B cell (primary cell): ENCODE measurements at regions not wholly inside any gene's neighbourhood (a gene's known extent, or its start where the extent isn't known, plus 50 kb on each side); places are given as distances from the start of the nearest gene placed in this dataset.

Source experiments
- ATAC-seq: fragments of 200-7000 bp; cut with Tn5 transposase; one replicate; pipeline ENCODE4 v1.10.0; 2021; ENCODE audit warnings: low read depth, mild to moderate bottlenecking, moderate number of reproducible peaks, moderate library complexity
- CTCF ChIA-PET: fragments of 350-600 bp; sonication (Branson Sonifier 250); formaldehyde crosslinking; loops from one replicate; lab custom pipeline; 2021; ENCODE audit warnings: antibody characterized with exemption, inconsistent platforms; lab: Charles Lee
- POLR2A ChIA-PET: fragments of 350-600 bp; sonication (Branson Sonifier 250); formaldehyde crosslinking; loops from one replicate; lab custom pipeline; 2021; ENCODE audit warnings: antibody characterized with exemption; lab: Charles Lee
- DNase-seq: peaks from one replicate; pipeline ENCODE4 v3.0.0; 2013
- H2AFZ ChIP-seq: 2 replicates; pipeline ENCODE4 v1.6.1; 2012; ENCODE audit warnings: mild to moderate bottlenecking, low read depth, low read length; ENCODE audit not compliant: insufficient read depth, poor library complexity, severe bottlenecking
- H3K27ac ChIP-seq, 2 donors: 1 replicate in 1 of 2; 2 replicates in 1 of 2; pipeline ENCODE4 v1.5.1; 2012 to 2013; ENCODE audit warnings: low read length in 2 of 2, mild to moderate bottlenecking in 2 of 2, moderate library complexity in 1 of 2
- H3K27me3 ChIP-seq, 4 experiments: fragments of 200-600 bp in 1 of 4; sonication (generic) in 1 of 4; replicated peaks in 1 of 4; 1 replicate in 2 of 4; 2 replicates in 2 of 4; pipeline versions ENCODE4 v1.6.1 to v1.7.0; 2013 to 2016; ENCODE audit warnings: low read length in 3 of 4, mild to moderate bottlenecking in 2 of 4, mixed read lengths in 1 of 4, moderate library complexity in 1 of 4; ENCODE audit not compliant: insufficient read depth in 4 of 4, control insufficient read depth in 3 of 4; ENCODE audit errors: control extremely low read depth in 1 of 4
- H3K36me3 ChIP-seq, 2 experiments: replicated peaks in 1 of 2; 1 replicate in 1 of 2; 2 replicates in 1 of 2; pipeline versions ENCODE4 v1.6.1 to v1.7.1; 2013; ENCODE audit warnings: low read length in 1 of 2; ENCODE audit not compliant: insufficient read depth in 2 of 2, control insufficient read depth in 1 of 2; ENCODE audit errors: control extremely low read depth in 1 of 2, extremely low read depth in 1 of 2
- H3K4me1 ChIP-seq, 2 donors: fragments of 200-600 bp in 1 of 2; sonication (generic) in 1 of 2; 1 replicate in 1 of 2; 2 replicates in 1 of 2; pipeline versions ENCODE4 v1.5.1 to v1.6.1; 2013 to 2017; ENCODE audit warnings: low read length in 2 of 2; ENCODE audit not compliant: control insufficient read depth in 2 of 2, insufficient read depth in 2 of 2
- H3K4me2 ChIP-seq: replicated peaks from 2 replicates; pipeline ENCODE3; 2012; ENCODE audit warnings: mild to moderate bottlenecking, low read depth, low read length; ENCODE audit not compliant: poor library complexity, severe bottlenecking
- H3K4me3 ChIP-seq, 5 experiments: fragments of 200-600 bp in 1 of 5; sonication (generic) in 1 of 5; 1 replicate in 3 of 5; 2 replicates in 2 of 5; pipeline versions ENCODE4 v1.5.1 to v1.7.0; 2011 to 2016; ENCODE audit warnings: low read length in 4 of 5, mild to moderate bottlenecking in 4 of 5, low read depth in 2 of 5, control low read depth in 1 of 5, moderate library complexity in 1 of 5; ENCODE audit not compliant: insufficient read depth in 1 of 5; ENCODE audit errors: control extremely low read depth in 1 of 5, extremely low read depth in 1 of 5
- H3K79me2 ChIP-seq: fragments of 200-600 bp; sonication (generic); one replicate; pipeline ENCODE4 v1.6.0; 2016; ENCODE audit warnings: low read length; ENCODE audit not compliant: control insufficient read depth, insufficient read depth
- H3K9ac ChIP-seq: fragments of 200-600 bp; sonication (generic); 2 replicates; pipeline ENCODE4 v1.6.1; 2017; ENCODE audit warnings: mild to moderate bottlenecking, low read length, moderate library complexity
- H3K9me3 ChIP-seq, 3 donors: one replicate each; pipeline versions ENCODE4 v1.6.1 to v1.7.1; 2013; ENCODE audit warnings: low read length in 2 of 3; ENCODE audit not compliant: control insufficient read depth in 2 of 3, insufficient read depth in 1 of 3; ENCODE audit errors: control extremely low read depth in 1 of 3
- H4K20me1 ChIP-seq: 2 replicates; pipeline ENCODE4 v1.6.0; 2012; ENCODE audit warnings: mild to moderate bottlenecking, low read length; ENCODE audit not compliant: insufficient read depth, control insufficient read depth, poor library complexity, severe bottlenecking
- H3K27ac Mint-ChIP-seq: one replicate; pipeline ENCODE4 v1.8.0; 2021; ENCODE audit warnings: mixed read lengths
- H3K27me3 Mint-ChIP-seq: one replicate; pipeline ENCODE4 v1.8.0; 2021; ENCODE audit warnings: mixed read lengths
- H3K4me1 Mint-ChIP-seq: one replicate; pipeline ENCODE4 v1.8.0; 2021; ENCODE audit warnings: mixed read lengths
- H3K4me3 Mint-ChIP-seq: one replicate; pipeline ENCODE4 v1.8.0; 2021; ENCODE audit warnings: mixed read lengths
- H3K9me3 Mint-ChIP-seq: one replicate; pipeline ENCODE4 v1.8.0; 2022; ENCODE audit warnings: mixed read lengths; ENCODE audit not compliant: insufficient read depth
- CTCF ChIP-seq: fragments of 200-600 bp; IDR thresholded peaks from one replicate; pipeline ENCODE4 v1.8.0; 2022; ENCODE audit warnings: antibody characterized with exemption, mild to moderate bottlenecking
- EZH2 ChIP-seq: IDR thresholded peaks from 2 replicates; pipeline ENCODE4 v1.6.1; 2012; ENCODE audit warnings: borderline replicate concordance, low read depth, mild to moderate bottlenecking, moderate library complexity, low read length; ENCODE audit not compliant: insufficient read depth, poor library complexity, severe bottlenecking
- WGBS: methylation state at CpG from one replicate; pipeline ENCODE4 v1.1.5; 2013; ENCODE audit warnings: missing lambda C conversion rate; ENCODE audit not compliant: insufficient coverage; 5-methylcytosine and 5-hydroxymethylcytosine counted together
- intact Hi-C: fragments of 100-400 bp; cut with micrococcal nuclease; formaldehyde crosslinking; loops from one replicate; pipeline ENCODE4 v1.10.0; 2022

- Mint-ChIP-seq H3K4me1 (peaks cover 3% of the 10 kb centered on the region), H3K27me3 (peaks cover 4% of the 10 kb centered on the region), H3K4me3 (no peak overlapping the region), H3K9me3 (peaks cover 3% of the 10 kb centered on the region), H3K27ac (no peak overlapping the region)
- H4K20me1 ChIP-seq: no peaks in the 10 kb centered on the region
- ChIA-PET POLR2A (no interaction called here), CTCF (no interaction called here)
- H3K36me3 ChIP-seq: no peaks in the 10 kb centered on the region
- H3K9ac ChIP-seq: no peak overlapping the region
- no peaks in the 10 kb centered on the region for H3K4me1 ChIP-seq
- H3K27ac ChIP-seq: no peak overlapping the region
- H3K4me2 ChIP-seq: no peak overlapping the region
- H3K4me3 ChIP-seq: no peak overlapping the region
- intact Hi-C loops: no loop called here
- TF ChIP-seq CTCF (no peak), EZH2 (no peak)
- ATAC-seq (no peak), DNase-seq (no peak)
- no peaks in the 10 kb centered on the region for H3K79me2 ChIP-seq
- no CpG with 5 or more reads among the region's 1 CpG for WGBS
- H2AFZ ChIP-seq: no peak overlapping the region
- peaks cover 0 to 3% (median 0%) of the 10 kb centered on the region in 3 donors for H3K9me3 ChIP-seq
- no peaks in the 10 kb centered on the region for H3K27me3 ChIP-seq
Measured at GRCh38 chr1:166514067-166514466, 325.2 kb upstream of the POGK start.

- 83% methylated on average over 1 of the region's 2 CpGs for WGBS
- no peak overlapping the region for H3K4me3 Mint-ChIP-seq
- POLR2A ChIA-PET: no interaction called here
Measured at GRCh38 chr1:166527752-166528151, 311.5 kb upstream of the POGK start.

More at GRCh38 chr1:166527752-166528151, 311.5 kb upstream of the POGK start:
- no peak for TF ChIP-seq CTCF
- DNase-seq (no peak), ATAC-seq (no peak)
- Mint-ChIP-seq H3K9me3 (no peaks in the 10 kb centered on the region), H3K27me3 (peaks cover 9% of the 10 kb centered on the region), H3K4me1 (no peaks in the 10 kb centered on the region), H3K27ac (no peak overlapping the region)
- H4K20me1 ChIP-seq: no peaks in the 10 kb centered on the region
- H2AFZ ChIP-seq: no peak overlapping the region
- H3K4me1 ChIP-seq: no peaks in the 10 kb centered on the region
- no peak overlapping the region for H3K4me2 ChIP-seq
- CTCF ChIA-PET: interaction anchor here (0.9 kb wide), 1 partner anchor 9 kb away, joined by 4 read pairs; no protein-coding TSS in a partner anchor
- H3K9ac ChIP-seq: no peak overlapping the region
- H3K79me2 ChIP-seq: no peaks in the 10 kb centered on the region
- H3K27ac ChIP-seq: no peak overlapping the region
- no peaks in the 10 kb centered on the region for H3K36me3 ChIP-seq
- intact Hi-C loops: no loop called here
- H3K27me3 ChIP-seq: no peaks in the 10 kb centered on the region
- no peaks in the 10 kb centered on the region for H3K9me3 ChIP-seq
- no peak overlapping the region for H3K4me3 ChIP-seq
